SK-N-MC (cell line): ENCODE measurements at regions not wholly inside any gene's neighbourhood (a gene's known extent, or its start where the extent isn't known, plus 50 kb on each side); places are given as distances from the start of the nearest gene placed in this dataset.

ENCODE experiments used
- DNase-seq: peaks from one replicate; pipeline ENCODE4 v3.0.0-alpha.2; 2011; ENCODE audit warnings: low read depth, low spot score
- H3K27ac ChIP-seq: fragments of 200-600 bp; sonication (generic); 2 replicates; pipeline ENCODE4 v1.5.1; 2016; ENCODE audit warnings: mixed run types
- H3K36me3 ChIP-seq: fragments of 200-600 bp; sonication (generic); 2 replicates; pipeline ENCODE4 v1.6.1; 2017; ENCODE audit warnings: antibody characterized with exemption, low read length, mixed read lengths; ENCODE audit not compliant: insufficient read depth
- H3K4me3 ChIP-seq: fragments of 200-600 bp; sonication (generic); 2 replicates; pipeline ENCODE4 v1.5.1; 2016
- H3K9ac ChIP-seq: fragments of 200-600 bp; sonication (generic); 2 replicates; pipeline ENCODE4 v1.8.0; 2017; ENCODE audit warnings: mixed run types, mixed read lengths; ENCODE audit not compliant: insufficient read length
- H3K9me3 ChIP-seq: fragments of 200-600 bp; sonication (generic); 2 replicates; pipeline ENCODE4 v1.6.1; 2017; ENCODE audit warnings: low read depth, mild to moderate bottlenecking, antibody characterized with exemption, low read length, moderate library complexity, mixed read lengths
- EZH2 ChIP-seq: fragments of 200-600 bp; sonication (generic); IDR thresholded peaks from one replicate; pipeline ENCODE4 v1.6.1; 2017; ENCODE audit warnings: antibody characterized with exemption
- FOXP2 ChIP-seq: optimal IDR thresholded peaks from 2 replicates; pipeline ENCODE3; 2011; ENCODE audit warnings: mild to moderate bottlenecking, moderate library complexity; ENCODE audit not compliant: insufficient read depth; ENCODE audit errors: extremely low read length, control extremely low read depth
- POLR2AphosphoS5 ChIP-seq: IDR thresholded peaks from 2 replicates; pipeline ENCODE4 v1.6.1; 2012; ENCODE audit warnings: mild to moderate bottlenecking, low read depth, low read length, borderline replicate concordance

- no peaks in the 10 kb centered on the region for H3K9me3 ChIP-seq
- no peaks in the 10 kb centered on the region for H3K36me3 ChIP-seq
- no peak overlapping the region for H3K9ac ChIP-seq
- no peak overlapping the region for H3K27ac ChIP-seq
- no peak overlapping the region for H3K4me3 ChIP-seq
- no peak for TF ChIP-seq EZH2
- no peak for TF ChIP-seq POLR2AphosphoS5
- no peak for TF ChIP-seq FOXP2
- no peak for DNase-seq
Observed at GRCh38 chr2:121130301-121130850, 154.6 kb downstream of the TFCP2L1 start.

DNA sequence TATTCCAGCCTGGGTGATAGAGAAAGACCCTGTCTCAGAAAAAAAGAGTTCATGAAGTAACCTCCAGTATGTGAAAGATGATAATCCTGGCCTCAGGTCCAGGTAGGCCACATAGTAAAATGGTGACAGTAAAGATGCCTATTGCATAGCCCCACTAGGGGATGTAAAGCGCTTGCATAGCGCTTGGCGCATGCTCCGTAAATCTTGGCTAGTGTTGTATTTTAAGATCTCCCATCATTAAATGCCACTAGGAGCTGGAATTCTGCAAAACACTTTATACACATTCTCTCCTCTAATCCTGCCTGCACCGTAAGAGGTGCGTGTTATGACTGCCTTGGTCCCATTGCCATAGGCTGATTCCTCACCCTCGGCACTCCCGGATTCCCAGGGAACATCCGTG, 153.6 kb downstream of the TFCP2L1 start:
- Histone ChIP-seq H3K9me3 (no peaks in the 10 kb centered on the region), H3K27ac (no peak overlapping the region), H3K4me3 (no peak overlapping the region), H3K36me3 (no peaks in the 10 kb centered on the region), H3K9ac (no peak overlapping the region)
- no peak for DNase-seq
- TF ChIP-seq FOXP2 = no peak
- TF ChIP-seq EZH2 = no peak
- no peak for TF ChIP-seq POLR2AphosphoS5

DNA sequence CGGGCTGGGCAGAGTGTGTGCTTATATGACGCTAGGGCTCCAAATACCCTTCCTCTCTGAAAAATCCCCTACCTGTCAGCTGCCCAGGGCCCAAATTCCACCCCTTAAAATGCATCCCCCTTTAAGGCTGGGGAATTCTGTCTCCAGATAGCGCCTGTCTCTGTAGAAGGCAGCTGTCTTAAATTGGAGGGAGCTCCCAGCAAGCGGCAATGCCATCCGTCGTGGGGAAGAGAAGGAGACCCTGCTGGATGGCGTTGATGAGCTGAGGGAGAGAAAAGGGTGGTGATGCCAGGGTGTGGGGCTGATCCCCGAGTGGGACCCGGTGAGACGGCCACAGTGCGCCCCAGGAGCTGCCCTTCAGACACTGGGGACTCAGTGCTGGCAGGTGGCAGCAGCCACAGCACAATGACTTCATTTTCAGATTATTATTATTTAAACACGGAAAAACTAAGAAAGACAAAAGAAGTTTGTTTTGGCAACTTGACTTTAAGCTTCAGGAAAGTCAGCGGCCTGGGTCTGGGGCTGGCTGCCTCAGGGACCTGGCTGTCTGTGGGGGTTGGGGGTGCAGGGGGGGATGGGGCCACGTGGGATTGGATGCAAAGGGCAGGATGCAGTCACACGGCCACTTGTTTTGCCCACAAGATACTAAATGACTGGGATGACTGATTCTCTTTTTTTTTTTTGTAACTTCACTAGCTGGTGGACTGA, 152.8 kb downstream of the TFCP2L1 start:
- Histone ChIP-seq H3K4me3 (no peak overlapping the region), H3K36me3 (no peaks in the 10 kb centered on the region), H3K27ac (no peak overlapping the region), H3K9ac (no peak overlapping the region), H3K9me3 (no peaks in the 10 kb centered on the region)
- no peak for DNase-seq
- TF ChIP-seq POLR2AphosphoS5 (no peak), EZH2 (no peak), FOXP2 (no peak)

GRCh38 chr2:121132762-121133107, 152.3 kb downstream of the TFCP2L1 start:
- Histone ChIP-seq H3K9me3 (no peaks in the 10 kb centered on the region), H3K27ac (no peak overlapping the region), H3K36me3 (no peaks in the 10 kb centered on the region), H3K9ac (no peak overlapping the region), H3K4me3 (no peak overlapping the region)
- DNase-seq = no peak
- TF ChIP-seq EZH2 = no peak
- no peak for TF ChIP-seq FOXP2
- no peak for TF ChIP-seq POLR2AphosphoS5

DNA sequence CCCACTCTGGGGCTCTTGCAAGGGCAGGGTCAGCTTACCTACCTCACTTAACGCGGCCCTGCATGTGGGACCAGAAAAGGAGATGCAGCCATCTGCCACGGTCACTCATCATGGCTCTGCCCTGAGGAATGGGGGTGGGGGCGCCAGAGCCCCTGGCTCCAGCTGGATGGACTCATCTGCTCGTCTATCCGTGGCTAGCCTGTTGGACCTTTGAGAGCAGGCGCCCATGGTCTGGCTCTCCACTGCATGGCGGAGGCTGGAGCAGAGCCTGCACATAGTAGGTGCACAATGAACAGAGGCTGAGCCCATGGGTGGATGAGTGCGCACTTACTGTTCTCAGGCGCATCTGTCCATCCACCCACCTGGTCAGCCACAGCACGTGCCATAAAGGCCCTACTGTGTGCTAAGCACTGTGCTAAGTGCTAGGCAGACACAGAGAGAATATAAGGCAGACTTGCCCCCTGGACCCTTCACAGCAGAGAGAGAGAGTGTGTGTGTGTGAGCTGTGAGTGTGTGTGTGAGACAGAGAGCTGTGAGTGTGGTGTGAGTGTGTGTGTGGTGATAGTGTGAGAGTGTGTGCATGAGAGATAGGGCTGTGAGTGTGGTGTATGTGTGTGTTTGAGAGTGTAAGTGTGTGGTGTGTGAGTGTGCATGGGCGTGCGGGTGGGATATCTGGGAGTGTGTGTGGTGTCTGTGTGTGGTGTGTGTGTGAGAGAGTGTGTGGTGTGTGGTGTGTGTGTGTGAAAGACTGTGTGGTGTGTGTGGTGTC, 151.3 kb downstream of the TFCP2L1 start:
- H3K9me3 ChIP-seq = no peaks in the 10 kb centered on the region
- no peak overlapping the region for H3K9ac ChIP-seq
- DNase-seq = no peak
- H3K27ac ChIP-seq = no peak overlapping the region
- H3K4me3 ChIP-seq = no peak overlapping the region
- H3K36me3 ChIP-seq = no peaks in the 10 kb centered on the region
- no peak for TF ChIP-seq EZH2
- TF ChIP-seq FOXP2 = no peak
- no peak for TF ChIP-seq POLR2AphosphoS5

- TF ChIP-seq FOXP2 = no peak
- no peak for TF ChIP-seq POLR2AphosphoS5
- TF ChIP-seq EZH2 = no peak
- Histone ChIP-seq H3K27ac (no peak overlapping the region), H3K9ac (no peak overlapping the region), H3K9me3 (no peaks in the 10 kb centered on the region), H3K4me3 (no peak overlapping the region), H3K36me3 (no peaks in the 10 kb centered on the region)
- DNase-seq = no peak
Observed at GRCh38 chr2:121134728-121135127, 150.3 kb downstream of the TFCP2L1 start.

- Histone ChIP-seq H3K9ac (no peak overlapping the region), H3K27ac (no peak overlapping the region), H3K36me3 (no peaks in the 10 kb centered on the region), H3K4me3 (no peak overlapping the region), H3K9me3 (no peaks in the 10 kb centered on the region)
- DNase-seq = no peak
- TF ChIP-seq FOXP2 = no peak
- TF ChIP-seq EZH2 = no peak
- TF ChIP-seq POLR2AphosphoS5 = no peak
Observed at GRCh38 chr2:121135168-121135853, 149.7 kb downstream of the TFCP2L1 start.

DNA sequence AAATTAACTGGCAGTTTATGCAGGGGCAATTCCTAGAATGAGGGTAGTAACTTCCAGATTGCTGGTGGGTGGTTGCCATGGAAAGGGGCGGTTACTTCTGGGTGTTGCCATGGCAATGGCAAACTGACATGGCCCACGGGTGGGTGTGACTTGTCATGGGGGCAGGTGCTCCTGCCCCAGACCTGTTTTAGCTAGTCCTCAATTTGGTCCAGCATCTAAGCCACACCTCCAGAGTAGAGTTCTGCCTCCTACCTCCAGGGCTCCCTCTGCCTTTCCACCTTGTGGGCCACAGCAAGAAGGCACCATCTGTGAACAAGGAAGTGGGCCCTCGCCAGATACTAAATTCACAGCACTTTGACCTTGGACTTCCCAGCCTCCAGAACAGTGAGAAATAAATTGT, 148.7 kb downstream of the TFCP2L1 start:
- TF ChIP-seq FOXP2 (no peak), EZH2 (no peak), POLR2AphosphoS5 (no peak)
- Histone ChIP-seq H3K4me3 (no peak overlapping the region), H3K9ac (no peak overlapping the region), H3K9me3 (no peaks in the 10 kb centered on the region), H3K36me3 (no peaks in the 10 kb centered on the region), H3K27ac (no peak overlapping the region)
- DNase-seq = no peak
